ENCODE measurements at regions not wholly inside any gene's neighbourhood (a gene's known extent, or its start where the extent isn't known, plus 50 kb on each side); places are given as distances from the start of the nearest gene placed in this dataset.

DNA sequence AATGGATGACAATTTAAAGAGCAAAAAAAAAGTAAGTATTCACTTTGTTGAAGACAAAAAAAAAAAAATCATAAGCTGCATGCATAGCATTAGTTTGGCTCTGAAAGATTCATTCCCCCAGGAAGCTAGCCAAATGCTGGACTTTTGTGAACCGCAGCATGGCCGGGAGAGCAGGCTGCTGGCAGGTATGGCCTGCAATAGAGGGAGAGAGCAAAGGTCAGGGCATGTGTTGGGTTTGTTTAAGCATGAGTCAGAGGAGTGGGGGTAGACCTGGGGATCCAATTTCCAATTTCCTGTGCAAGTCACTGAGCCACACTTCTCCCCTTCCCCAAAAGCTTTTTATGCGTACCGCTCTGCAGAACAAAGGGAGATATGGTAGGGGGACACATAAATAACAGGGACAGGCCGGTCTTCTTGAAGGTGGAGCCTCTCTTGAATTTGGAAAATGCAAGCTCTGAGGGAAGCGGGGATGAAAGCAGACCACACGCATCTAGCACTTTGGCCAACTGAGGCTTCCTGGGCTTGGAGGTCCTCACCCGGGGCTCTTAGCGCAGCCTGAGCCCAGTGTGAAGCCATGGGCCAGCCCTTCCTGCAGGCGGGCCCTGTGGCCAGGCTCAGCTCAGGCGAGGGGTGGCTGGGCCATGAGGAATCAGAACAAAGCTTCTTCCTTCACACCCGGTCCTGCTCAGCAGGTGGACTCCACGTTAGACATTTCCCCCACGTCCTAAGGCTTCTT, 171.1 kb downstream of the TOMM20 start (continued):
- TF ChIP-seq, protein P1, sequence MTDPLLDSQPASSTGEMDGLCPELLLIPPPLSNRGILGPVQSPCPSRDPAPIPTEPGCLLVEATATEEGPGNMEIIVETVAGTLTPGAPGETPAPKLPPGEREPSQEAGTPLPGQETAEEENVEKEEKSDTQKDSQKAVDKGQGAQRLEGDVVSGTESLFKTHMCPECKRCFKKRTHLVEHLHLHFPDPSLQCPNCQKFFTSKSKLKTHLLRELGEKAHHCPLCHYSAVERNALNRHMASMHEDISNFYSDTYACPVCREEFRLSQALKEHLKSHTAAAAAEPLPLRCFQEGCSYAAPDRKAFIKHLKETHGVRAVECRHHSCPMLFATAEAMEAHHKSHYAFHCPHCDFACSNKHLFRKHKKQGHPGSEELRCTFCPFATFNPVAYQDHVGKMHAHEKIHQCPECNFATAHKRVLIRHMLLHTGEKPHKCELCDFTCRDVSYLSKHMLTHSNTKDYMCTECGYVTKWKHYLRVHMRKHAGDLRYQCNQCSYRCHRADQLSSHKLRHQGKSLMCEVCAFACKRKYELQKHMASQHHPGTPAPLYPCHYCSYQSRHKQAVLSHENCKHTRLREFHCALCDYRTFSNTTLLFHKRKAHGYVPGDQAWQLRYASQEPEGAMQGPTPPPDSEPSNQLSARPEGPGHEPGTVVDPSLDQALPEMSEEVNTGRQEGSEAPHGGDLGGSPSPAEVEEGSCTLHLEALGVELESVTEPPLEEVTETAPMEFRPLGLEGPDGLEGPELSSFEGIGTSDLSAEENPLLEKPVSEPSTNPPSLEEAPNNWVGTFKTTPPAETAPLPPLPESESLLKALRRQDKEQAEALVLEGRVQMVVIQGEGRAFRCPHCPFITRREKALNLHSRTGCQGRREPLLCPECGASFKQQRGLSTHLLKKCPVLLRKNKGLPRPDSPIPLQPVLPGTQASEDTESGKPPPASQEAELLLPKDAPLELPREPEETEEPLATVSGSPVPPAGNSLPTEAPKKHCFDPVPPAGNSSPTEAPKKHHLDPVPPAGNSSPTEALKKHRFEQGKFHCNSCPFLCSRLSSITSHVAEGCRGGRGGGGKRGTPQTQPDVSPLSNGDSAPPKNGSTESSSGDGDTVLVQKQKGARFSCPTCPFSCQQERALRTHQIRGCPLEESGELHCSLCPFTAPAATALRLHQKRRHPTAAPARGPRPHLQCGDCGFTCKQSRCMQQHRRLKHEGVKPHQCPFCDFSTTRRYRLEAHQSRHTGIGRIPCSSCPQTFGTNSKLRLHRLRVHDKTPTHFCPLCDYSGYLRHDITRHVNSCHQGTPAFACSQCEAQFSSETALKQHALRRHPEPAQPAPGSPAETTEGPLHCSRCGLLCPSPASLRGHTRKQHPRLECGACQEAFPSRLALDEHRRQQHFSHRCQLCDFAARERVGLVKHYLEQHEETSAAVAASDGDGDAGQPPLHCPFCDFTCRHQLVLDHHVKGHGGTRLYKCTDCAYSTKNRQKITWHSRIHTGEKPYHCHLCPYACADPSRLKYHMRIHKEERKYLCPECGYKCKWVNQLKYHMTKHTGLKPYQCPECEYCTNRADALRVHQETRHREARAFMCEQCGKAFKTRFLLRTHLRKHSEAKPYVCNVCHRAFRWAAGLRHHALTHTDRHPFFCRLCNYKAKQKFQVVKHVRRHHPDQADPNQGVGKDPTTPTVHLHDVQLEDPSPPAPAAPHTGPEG (CRISPR knock-in tag; IDR thresholded peaks at IDR 0.05) = no peak
- TF ChIP-seq ZBTB44 (CRISPR knock-in tag; IDR thresholded peaks at IDR 0.05) = peak; percentile 80; the same call in 1 of the 2 replicates
- TF ChIP-seq MIXL1 (CRISPR knock-in tag; IDR thresholded peaks at IDR 0.05) = peak; percentile 93
- no peak for TF ChIP-seq GTF2F1 (IDR thresholded peaks at IDR 0.05; ENCODE audit: low read length)
- TF ChIP-seq ZNF607 (CRISPR knock-in tag; IDR thresholded peaks at IDR 0.05; ENCODE audit: borderline replicate concordance) = no peak; the same call in 1 of the 2 replicates
- TF ChIP-seq CAMTA2 (CRISPR knock-in tag; IDR thresholded peaks at IDR 0.05; ENCODE audit: borderline replicate concordance) = peak; percentile 16; the same call in 1 of the 2 replicates
- TF ChIP-seq ZNF18 (CRISPR knock-in tag; IDR thresholded peaks at IDR 0.05; ENCODE audit: insufficient replicate concordance) = peak; percentile 75
- TF ChIP-seq, protein P2, sequence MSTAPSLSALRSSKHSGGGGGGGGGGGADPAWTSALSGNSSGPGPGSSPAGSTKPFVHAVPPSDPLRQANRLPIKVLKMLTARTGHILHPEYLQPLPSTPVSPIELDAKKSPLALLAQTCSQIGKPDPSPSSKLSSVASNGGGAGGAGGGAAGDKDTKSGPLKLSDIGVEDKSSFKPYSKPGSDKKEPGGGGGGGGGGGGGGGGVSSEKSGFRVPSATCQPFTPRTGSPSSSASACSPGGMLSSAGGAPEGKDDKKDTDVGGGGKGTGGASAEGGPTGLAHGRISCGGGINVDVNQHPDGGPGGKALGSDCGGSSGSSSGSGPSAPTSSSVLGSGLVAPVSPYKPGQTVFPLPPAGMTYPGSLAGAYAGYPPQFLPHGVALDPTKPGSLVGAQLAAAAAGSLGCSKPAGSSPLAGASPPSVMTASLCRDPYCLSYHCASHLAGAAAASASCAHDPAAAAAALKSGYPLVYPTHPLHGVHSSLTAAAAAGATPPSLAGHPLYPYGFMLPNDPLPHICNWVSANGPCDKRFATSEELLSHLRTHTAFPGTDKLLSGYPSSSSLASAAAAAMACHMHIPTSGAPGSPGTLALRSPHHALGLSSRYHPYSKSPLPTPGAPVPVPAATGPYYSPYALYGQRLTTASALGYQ (CRISPR knock-in tag; IDR thresholded peaks at IDR 0.05) = peak; percentile 82; the same call in 1 of the 2 replicates
- TF ChIP-seq CEBPG (CRISPR knock-in tag; IDR thresholded peaks at IDR 0.05) = peak; percentile 80
- TF ChIP-seq ZNF614 (CRISPR knock-in tag; IDR thresholded peaks at IDR 0.05; ENCODE audit: borderline replicate concordance) = peak; percentile 82
- peak; percentile 59; the same call in 1 of the 2 replicates for TF ChIP-seq ZBTB33 (CRISPR knock-in tag; IDR thresholded peaks at IDR 0.05)
- TF ChIP-seq FLYWCH1 (CRISPR knock-in tag; IDR thresholded peaks at IDR 0.05) = no peak
- no peak; the same call in 1 of the 2 replicates for TF ChIP-seq ZBTB8A (CRISPR knock-in tag; IDR thresholded peaks at IDR 0.05; ENCODE audit: borderline replicate concordance, low read depth)
- no peak; the same call in 1 of the 2 replicates for TF ChIP-seq ZNF121 (CRISPR knock-in tag; IDR thresholded peaks at IDR 0.05)
- TF ChIP-seq SMYD3 (CRISPR knock-in tag; IDR thresholded peaks at IDR 0.05) = peak; percentile 30
- 0 out of 2 replicates have a peak, but pooled peaks have one; percentile 20 for TF ChIP-seq ZSCAN12 (CRISPR knock-in tag; IDR thresholded peaks at IDR 0.05)
